Panc1 (cell line): ENCODE measurements at regions not wholly inside any gene's neighbourhood (a gene's known extent, or its start where the extent isn't known, plus 50 kb on each side); places are given as distances from the start of the nearest gene placed in this dataset.

Experiments used
- ATAC-seq: fragments of 200-7000 bp; cut with Tn5 transposase; 2 replicates; pipeline ENCODE4 v1.9.1; 2020; ENCODE audit warnings: mild to moderate bottlenecking, moderate library complexity
- BruUV-seq: library from RNA; stranded (reverse); fragments of 400-500 nt; replicated peaks from 2 replicates; lab custom pipeline; 2021; lab: Mats Ljungman, UMichigan
- CTCF ChIA-PET: fragments of 300-600 bp; sonication (Branson Sonifier 250); formaldehyde crosslinking; loops from one replicate; lab custom pipeline; 2022; ENCODE audit warnings: antibody characterized with exemption; lab: Charles Lee
- POLR2A ChIA-PET: fragments of 300-600 bp; sonication (Branson Sonifier 250); formaldehyde crosslinking; loops from one replicate; lab custom pipeline; 2022; ENCODE audit warnings: antibody characterized with exemption; lab: Charles Lee
- DNase-seq: peaks from one replicate; pipeline ENCODE4 v3.0.0-alpha.2; 2010; ENCODE audit warnings: low read depth, low spot score
- H3K27ac ChIP-seq: 2 replicates; pipeline ENCODE4 v1.5.1; 2011; ENCODE audit warnings: mild to moderate bottlenecking, low read length, inconsistent platforms
- H3K27me3 ChIP-seq: fragments of 200-500 bp; sonication (Bioruptor generic); 2 replicates; pipeline ENCODE4 v1.6.0; 2014; ENCODE audit warnings: low read length, inconsistent platforms; ENCODE audit not compliant: control insufficient read depth, insufficient read depth
- H3K36me3 ChIP-seq: fragments of 200-500 bp; sonication (Bioruptor generic); 2 replicates; pipeline ENCODE4 v1.5.1; 2014; ENCODE audit warnings: inconsistent platforms, mild to moderate bottlenecking, low read length, moderate library complexity; ENCODE audit not compliant: control insufficient read depth, insufficient read depth
- H3K4me1 ChIP-seq: 2 replicates; pipeline ENCODE4 v1.5.1; 2011; ENCODE audit warnings: inconsistent platforms, mild to moderate bottlenecking, low read length, moderate library complexity; ENCODE audit not compliant: control insufficient read depth, insufficient read depth
- H3K4me3 ChIP-seq, 2 experiments: 2 replicates each; pipeline ENCODE4 v1.5.1; 2011 to 2012; ENCODE audit warnings: low read depth in 2 of 2, low read length in 2 of 2, mild to moderate bottlenecking in 2 of 2, inconsistent platforms in 1 of 2, moderate library complexity in 1 of 2
- H3K9me3 ChIP-seq: fragments of 200-500 bp; sonication (Bioruptor generic); 2 replicates; pipeline ENCODE4 v1.5.1; 2014; ENCODE audit warnings: low read depth, mild to moderate bottlenecking, inconsistent platforms, low read length, moderate library complexity; ENCODE audit not compliant: control insufficient read depth, insufficient read depth
- POLR2AphosphoS5 ChIP-seq: IDR thresholded peaks from 2 replicates; pipeline ENCODE4 v1.6.1; 2012; ENCODE audit warnings: mild to moderate bottlenecking, low read depth, low read length, moderate library complexity
- SIN3A ChIP-seq: IDR thresholded peaks from 2 replicates; pipeline ENCODE4 v1.6.1; 2012; ENCODE audit warnings: low read depth, mild to moderate bottlenecking, low read length, moderate library complexity, borderline replicate concordance; ENCODE audit not compliant: insufficient read depth
- TCF7L2 ChIP-seq: IDR thresholded peaks from 2 replicates; pipeline ENCODE4 v1.6.1; 2011; ENCODE audit warnings: mild to moderate bottlenecking, low read depth, low read length, inconsistent platforms
- in situ Hi-C: cut with HindIII; loops from 2 replicates; pipeline ENCODE4 v1.10.0; 2016; ENCODE audit warnings: low sequenced_read_pairs, low pct_unique_long_range_greater_than_20kb
- intact Hi-C: fragments of 100-400 bp; cut with micrococcal nuclease; formaldehyde crosslinking; loops from one replicate; pipeline ENCODE4 v1.10.0; 2022; ENCODE audit not compliant: unreplicated experiment
- TF ChIP-seq, protein P1 (sequence below): fragments of 450-650 bp; IDR thresholded peaks from 2 replicates; pipeline ENCODE4 v1.5.1; 2017; ENCODE audit warnings: mild to moderate bottlenecking
- TF ChIP-seq, protein P2 (sequence below), 2 experiments: IDR thresholded peaks; 2 replicates each; pipeline ENCODE4 v1.6.1; 2011 to 2012; ENCODE audit warnings: low read depth in 2 of 2, control low read depth in 1 of 2, low read length in 1 of 2, mild to moderate bottlenecking in 1 of 2, moderate library complexity in 1 of 2; ENCODE audit not compliant: insufficient read depth in 1 of 2

DNA sequence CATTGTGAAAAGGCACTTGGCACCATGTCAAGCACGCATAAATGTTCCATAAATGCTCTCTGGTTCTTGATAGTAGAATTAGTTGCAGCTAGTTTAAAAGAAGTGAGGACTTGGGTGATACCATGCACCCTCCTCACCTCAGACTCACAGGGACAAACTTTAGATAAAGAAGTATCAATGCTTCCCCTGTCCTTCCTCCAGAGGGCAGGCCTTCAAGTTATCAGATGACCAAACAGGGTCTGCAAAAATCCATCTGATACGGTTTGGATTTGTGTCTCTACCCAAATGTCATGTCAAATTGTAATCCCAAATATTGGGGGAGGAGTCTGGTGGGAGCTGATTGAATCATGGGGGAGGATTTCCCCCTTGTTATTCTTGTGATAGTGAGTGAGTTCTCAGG lies 54.1 kb downstream of the C1QL2 start:
- DNase-seq (no peak), ATAC-seq (no peak)
- CTCF ChIA-PET, result no interaction called here
- H3K4me3 ChIP-seq, result no peak overlapping the region
- TF ChIP-seq, protein P1, sequence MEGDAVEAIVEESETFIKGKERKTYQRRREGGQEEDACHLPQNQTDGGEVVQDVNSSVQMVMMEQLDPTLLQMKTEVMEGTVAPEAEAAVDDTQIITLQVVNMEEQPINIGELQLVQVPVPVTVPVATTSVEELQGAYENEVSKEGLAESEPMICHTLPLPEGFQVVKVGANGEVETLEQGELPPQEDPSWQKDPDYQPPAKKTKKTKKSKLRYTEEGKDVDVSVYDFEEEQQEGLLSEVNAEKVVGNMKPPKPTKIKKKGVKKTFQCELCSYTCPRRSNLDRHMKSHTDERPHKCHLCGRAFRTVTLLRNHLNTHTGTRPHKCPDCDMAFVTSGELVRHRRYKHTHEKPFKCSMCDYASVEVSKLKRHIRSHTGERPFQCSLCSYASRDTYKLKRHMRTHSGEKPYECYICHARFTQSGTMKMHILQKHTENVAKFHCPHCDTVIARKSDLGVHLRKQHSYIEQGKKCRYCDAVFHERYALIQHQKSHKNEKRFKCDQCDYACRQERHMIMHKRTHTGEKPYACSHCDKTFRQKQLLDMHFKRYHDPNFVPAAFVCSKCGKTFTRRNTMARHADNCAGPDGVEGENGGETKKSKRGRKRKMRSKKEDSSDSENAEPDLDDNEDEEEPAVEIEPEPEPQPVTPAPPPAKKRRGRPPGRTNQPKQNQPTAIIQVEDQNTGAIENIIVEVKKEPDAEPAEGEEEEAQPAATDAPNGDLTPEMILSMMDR, result no peak; the same call in 1 of the 2 replicates
- TF ChIP-seq POLR2AphosphoS5, result no peak
- TF ChIP-seq, protein P2, sequence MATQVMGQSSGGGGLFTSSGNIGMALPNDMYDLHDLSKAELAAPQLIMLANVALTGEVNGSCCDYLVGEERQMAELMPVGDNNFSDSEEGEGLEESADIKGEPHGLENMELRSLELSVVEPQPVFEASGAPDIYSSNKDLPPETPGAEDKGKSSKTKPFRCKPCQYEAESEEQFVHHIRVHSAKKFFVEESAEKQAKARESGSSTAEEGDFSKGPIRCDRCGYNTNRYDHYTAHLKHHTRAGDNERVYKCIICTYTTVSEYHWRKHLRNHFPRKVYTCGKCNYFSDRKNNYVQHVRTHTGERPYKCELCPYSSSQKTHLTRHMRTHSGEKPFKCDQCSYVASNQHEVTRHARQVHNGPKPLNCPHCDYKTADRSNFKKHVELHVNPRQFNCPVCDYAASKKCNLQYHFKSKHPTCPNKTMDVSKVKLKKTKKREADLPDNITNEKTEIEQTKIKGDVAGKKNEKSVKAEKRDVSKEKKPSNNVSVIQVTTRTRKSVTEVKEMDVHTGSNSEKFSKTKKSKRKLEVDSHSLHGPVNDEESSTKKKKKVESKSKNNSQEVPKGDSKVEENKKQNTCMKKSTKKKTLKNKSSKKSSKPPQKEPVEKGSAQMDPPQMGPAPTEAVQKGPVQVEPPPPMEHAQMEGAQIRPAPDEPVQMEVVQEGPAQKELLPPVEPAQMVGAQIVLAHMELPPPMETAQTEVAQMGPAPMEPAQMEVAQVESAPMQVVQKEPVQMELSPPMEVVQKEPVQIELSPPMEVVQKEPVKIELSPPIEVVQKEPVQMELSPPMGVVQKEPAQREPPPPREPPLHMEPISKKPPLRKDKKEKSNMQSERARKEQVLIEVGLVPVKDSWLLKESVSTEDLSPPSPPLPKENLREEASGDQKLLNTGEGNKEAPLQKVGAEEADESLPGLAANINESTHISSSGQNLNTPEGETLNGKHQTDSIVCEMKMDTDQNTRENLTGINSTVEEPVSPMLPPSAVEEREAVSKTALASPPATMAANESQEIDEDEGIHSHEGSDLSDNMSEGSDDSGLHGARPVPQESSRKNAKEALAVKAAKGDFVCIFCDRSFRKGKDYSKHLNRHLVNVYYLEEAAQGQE (IDR thresholded peaks at IDR 0.05; ENCODE audit: insufficient read depth in 1 of 2, low read depth in 2 of 2, low read length in 1 of 2), result no peak
- TF ChIP-seq TCF7L2, result no peak
- TF ChIP-seq SIN3A, result no peak
- no peaks in the 10 kb centered on the region for H3K9me3 ChIP-seq
- in situ Hi-C loops, result no loop called here
- POLR2A ChIA-PET, result no interaction called here
- no peaks in the 10 kb centered on the region for H3K4me1 ChIP-seq
- intact Hi-C loops, result no loop called here
- no TSS peak for BruUV-seq
- no peaks in the 10 kb centered on the region for H3K36me3 ChIP-seq
- no peaks in the 10 kb centered on the region for H3K27me3 ChIP-seq
- H3K27ac ChIP-seq, result no peak overlapping the region

DNA sequence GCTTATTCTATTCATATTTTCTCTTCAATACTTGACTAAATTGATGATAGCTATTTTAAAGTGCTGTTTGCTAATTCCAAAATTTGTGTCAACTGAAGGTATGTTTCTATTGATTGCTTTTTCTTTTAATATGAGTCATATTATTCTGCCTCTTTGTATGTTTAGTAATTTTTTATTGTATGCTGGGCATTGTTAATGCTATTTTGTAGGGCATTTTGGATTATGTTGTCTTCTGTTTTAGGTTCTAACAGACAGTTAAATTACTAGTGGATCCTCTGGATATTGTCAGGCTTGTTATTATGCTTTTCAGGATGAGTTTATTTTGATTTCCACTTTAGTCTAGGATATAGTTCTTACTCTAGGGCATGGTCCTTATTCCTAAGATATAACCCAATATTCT lies 55.6 kb downstream of the C1QL2 start:
- ChIA-PET CTCF (no interaction called here), POLR2A (no interaction called here)
- no peak for DNase-seq
- Histone ChIP-seq H3K27me3 (no peaks in the 10 kb centered on the region), H3K4me1 (no peaks in the 10 kb centered on the region), H3K27ac (no peak overlapping the region), H3K4me3 (no peak overlapping the region), H3K36me3 (no peaks in the 10 kb centered on the region), H3K9me3 (no peaks in the 10 kb centered on the region)
- intact Hi-C loops, result no loop called here
- no TSS peak for BruUV-seq
- ATAC-seq, result no peak
- in situ Hi-C loops, result no loop called here
- TF ChIP-seq POLR2AphosphoS5 (no peak), SIN3A (no peak), TCF7L2 (no peak)
- TF ChIP-seq, protein P2 (IDR thresholded peaks at IDR 0.05; ENCODE audit: insufficient read depth in 1 of 2, low read depth in 2 of 2, low read length in 1 of 2), result no peak
- TF ChIP-seq, protein P1, result no peak
